K562 (cell line): ENCODE measurements at regions not wholly inside any gene's neighbourhood (a gene's known extent, or its start where the extent isn't known, plus 50 kb on each side); places are given as distances from the start of the nearest gene placed in this dataset.

Experiments
- ATAC-seq: fragments of 200-7000 bp; cut with Tn5 transposase; 3 replicates; pipeline ENCODE4 v1.9.1; 2020; ENCODE audit warnings: moderate library complexity
- BruUV-seq: library from RNA; stranded (reverse); fragments of 400-500 nt; replicated peaks from 2 replicates; lab custom pipeline; 2021; lab: Mats Ljungman, UMichigan
- CTCF ChIA-PET: fragments of 300-600 bp; formaldehyde crosslinking; extraction: SDS; loops from one replicate; lab custom pipeline; 2021; ENCODE audit warnings: low intra/inter-chr PET ratio; lab: Yijun Ruan, JAX
- POLR2A ChIA-PET: fragments of 300-600, 350-650 bp; sonication (Branson Sonifier 250); formaldehyde crosslinking; extraction: SDS; loops from one replicate; lab custom pipeline; 2021; ENCODE audit warnings: antibody characterized with exemption, inconsistent platforms; lab: Yijun Ruan, JAX
- DNase-seq, 4 experiments: peaks; one replicate each; pipeline versions ENCODE4 v3.0.0 to v3.0.0-alpha.2; 2011 to 2018; ENCODE audit warnings: low spot score in 3 of 4, mixed read lengths in 3 of 4; ENCODE audit errors: extremely low read depth in 1 of 4
- FAIRE-seq: peaks from 2 replicates; lab custom pipeline; 2011; peaks lifted over from hg19 to GRCh38; lab: Jason Lieb, UNC
- H2AFZ ChIP-seq: 2 replicates; pipeline ENCODE4 v1.6.0; 2011; ENCODE audit warnings: low read depth, low read length, control low read depth, inconsistent platforms
- H3K27ac ChIP-seq: fragments of 200-600 bp; 3 replicates; pipeline ENCODE4 v1.8.0; 2011; ENCODE audit warnings: low read depth, mild to moderate bottlenecking, control low read depth, inconsistent platforms, low read length, moderate library complexity, mixed read lengths; ENCODE audit errors: extremely low read depth
- H3K27me3 ChIP-seq, 2 experiments: fragments of 300-600 bp in 1 of 2; 2 replicates in 1 of 2; 3 replicates in 1 of 2; pipeline versions ENCODE4 v1.6.0 to v1.8.0; 2011; ENCODE audit warnings: inconsistent platforms in 2 of 2, low read length in 2 of 2, mild to moderate bottlenecking in 1 of 2, mixed read lengths in 1 of 2, moderate library complexity in 1 of 2; ENCODE audit not compliant: control insufficient read depth in 2 of 2, insufficient read depth in 2 of 2
- H3K36me3 ChIP-seq: fragments of 300-600 bp; 3 replicates; pipeline ENCODE4 v1.8.0; 2011; ENCODE audit warnings: mild to moderate bottlenecking, low read length, inconsistent platforms; ENCODE audit not compliant: control insufficient read depth, insufficient read depth
- H3K4me1 ChIP-seq, 2 experiments: fragments of 200-600 bp in 1 of 2; replicated peaks in 1 of 2; 2 replicates in 1 of 2; 3 replicates in 1 of 2; pipeline versions ENCODE4 v1.5.1 to v1.8.0; 2011; ENCODE audit warnings: inconsistent platforms in 2 of 2, low read length in 2 of 2, mild to moderate bottlenecking in 1 of 2, mixed read lengths in 1 of 2, moderate library complexity in 1 of 2; ENCODE audit not compliant: control insufficient read depth in 2 of 2, insufficient read depth in 2 of 2
- H3K4me2 ChIP-seq: 2 replicates; pipeline ENCODE4 v1.6.1; 2011; ENCODE audit warnings: low read length, control low read depth, inconsistent platforms, mixed read lengths; ENCODE audit not compliant: insufficient read depth
- H3K4me3 ChIP-seq: fragments of 200-600 bp; sonication (generic), shearing (Covaris generic); 2 replicates; pipeline ENCODE4 v1.5.1; 2016; ENCODE audit warnings: control low read depth, inconsistent platforms
- H3K79me2 ChIP-seq: fragments of 200-600 bp; 3 replicates; pipeline ENCODE4 v1.8.0; 2011; ENCODE audit warnings: low read length, inconsistent platforms; ENCODE audit not compliant: control insufficient read depth, insufficient read depth
- H3K9ac ChIP-seq, 2 experiments: 2 replicates each; pipeline versions ENCODE4 v1.6.0 to v1.6.1; 2011; ENCODE audit warnings: low read depth in 2 of 2, low read length in 2 of 2, control low read depth in 1 of 2, inconsistent platforms in 1 of 2, mild to moderate bottlenecking in 1 of 2, mixed read lengths in 1 of 2; ENCODE audit not compliant: insufficient read depth in 1 of 2
- H3K9me1 ChIP-seq: one replicate; pipeline ENCODE4 v1.6.0; 2011; ENCODE audit warnings: inconsistent platforms, mild to moderate bottlenecking, low read length, moderate library complexity; ENCODE audit not compliant: control insufficient read depth, insufficient read depth
- H3K9me3 ChIP-seq: replicated peaks from 2 replicates; pipeline ENCODE4 v1.5.1; 2011; ENCODE audit warnings: low read depth, low read length, inconsistent platforms; ENCODE audit not compliant: control insufficient read depth, insufficient read depth
- H4K20me1 ChIP-seq: replicated peaks from 2 replicates; pipeline ENCODE4 v1.6.1; 2011; ENCODE audit warnings: low read length, inconsistent platforms, mixed read lengths; ENCODE audit not compliant: control insufficient read depth, insufficient read depth
- CHD7 ChIP-seq: fragments of 200-600 bp; sonication (generic); IDR thresholded peaks from one replicate; pipeline ENCODE4 v1.6.1; 2012; ENCODE audit warnings: mild to moderate bottlenecking, low read depth, low read length, inconsistent platforms
- E2F3 ChIP-seq: fragments of 250-450 bp; sonication (Bioruptor Pico); IDR thresholded peaks from 2 replicates; pipeline ENCODE4 v1.4.0; 2020; ENCODE audit warnings: mild to moderate bottlenecking
- EGR1 ChIP-seq: fragments of 450-650 bp; conservative IDR thresholded peaks from 2 replicates; pipeline ENCODE4 v1.6.1; 2017; ENCODE audit warnings: mild to moderate bottlenecking
- ETV1 ChIP-seq: fragments of 450-650 bp; conservative IDR thresholded peaks from 2 replicates; pipeline ENCODE4 v1.6.1; 2016; ENCODE audit warnings: missing genetic modification characterization, control low read depth, low read depth, missing compliant biosample characterization
- GTF2E2 ChIP-seq: fragments of 200-800 bp; sonication (Bioruptor generic); IDR thresholded peaks from 2 replicates; pipeline ENCODE4 v1.6.1; 2016; ENCODE audit warnings: missing genetic modification characterization, missing compliant biosample characterization
- HOMEZ ChIP-seq: fragments of 250-450 bp; sonication (Bioruptor Pico); IDR thresholded peaks from 2 replicates; pipeline ENCODE4 v1.4.0; 2020; ENCODE audit warnings: mild to moderate bottlenecking, moderate library complexity
- SMARCC2 ChIP-seq: fragments of 450-650 bp; IDR thresholded peaks from 2 replicates; pipeline ENCODE4 v1.6.1; 2017; ENCODE audit warnings: antibody characterized with exemption, moderate library complexity, mild to moderate bottlenecking, low read depth
- ZNF175 ChIP-seq: fragments of 200-800 bp; sonication (Bioruptor generic); IDR thresholded peaks from 2 replicates; pipeline ENCODE4 v1.6.1; 2016; ENCODE audit warnings: low read depth, mild to moderate bottlenecking, missing genetic modification characterization, missing compliant biosample characterization
- ZNF668 ChIP-seq: fragments of 250-450 bp; sonication (Bioruptor Pico); IDR thresholded peaks from 2 replicates; pipeline ENCODE4 v1.8.0; 2022; ENCODE audit warnings: mild to moderate bottlenecking, inconsistent platforms
- ZSCAN32 ChIP-seq: fragments of 450-650 bp; formaldehyde crosslinking; IDR thresholded peaks from 2 replicates; pipeline ENCODE4 v1.4.0; 2020; ENCODE audit warnings: mild to moderate bottlenecking, moderate library complexity
- WGBS: fragments of 100-300 bp; shearing (Covaris generic); methylation state at CpG from one replicate; pipeline ENCODE4 v1.1.6; 2016; ENCODE audit warnings: low coverage, mixed read lengths; ENCODE audit not compliant: insufficient coverage; ENCODE audit errors: missing lambda C conversion rate; 5-methylcytosine and 5-hydroxymethylcytosine counted together
- in situ Hi-C: fragments of 300-500 bp; cut with MboI; formaldehyde crosslinking; loops from 4 replicates; pipeline ENCODE4 v1.15.0; 2018; ENCODE audit warnings: inconsistent platforms, mixed read lengths
- intact Hi-C: fragments of 100-400 bp; cut with micrococcal nuclease; formaldehyde crosslinking; loops from 2 replicates; pipeline ENCODE4 v1.14.2; 2022

- no peaks in the 10 kb centered on the region for H4K20me1 ChIP-seq
- no peaks in the 10 kb centered on the region for H3K9me3 ChIP-seq
- BruUV-seq = no TSS peak
- WGBS = 3% methylated on average over 5 of the region's 5 CpGs
- H3K4me1 ChIP-seq = no peaks in the 10 kb centered on the region
- H3K79me2 ChIP-seq = no peaks in the 10 kb centered on the region
- in situ Hi-C loops = no loop called here
- no peak overlapping the region for H3K4me2 ChIP-seq
- H3K4me3 ChIP-seq = no peak overlapping the region
- no peaks in the 10 kb centered on the region for H3K9me1 ChIP-seq
- no peak for TF ChIP-seq GTF2E2 (tag)
- TF ChIP-seq ZSCAN32 (CRISPR knock-in tag) = no peak
- TF ChIP-seq EGR1 = no peak
- no peak for TF ChIP-seq ETV1 (tag)
- TF ChIP-seq CHD7 = no peak
- TF ChIP-seq E2F3 (CRISPR knock-in tag) = no peak
- no peak for TF ChIP-seq HOMEZ (CRISPR knock-in tag)
- no peak for TF ChIP-seq SMARCC2
- no peak for TF ChIP-seq ZNF175 (CRISPR knock-in tag)
- no peak for TF ChIP-seq ZNF668 (CRISPR knock-in tag)
- no peaks in the 10 kb centered on the region for H3K36me3 ChIP-seq
- CTCF ChIA-PET = no interaction called here
- POLR2A ChIA-PET = no interaction called here
- H3K27me3 ChIP-seq = peaks cover 0 to 9% of the 10 kb centered on the region in 2 experiments; a peak in 1 of 5 replicates
- FAIRE-seq = no peak
- intact Hi-C loops = no loop called here
- ATAC-seq = no peak
- no peak overlapping the region for H2AFZ ChIP-seq
- no peak overlapping the region for H3K27ac ChIP-seq
- no peak for DNase-seq
- H3K9ac ChIP-seq = no peak overlapping the region
These were observed 72.6 kb upstream of the DHX15 start for GRCh38 chr4:24656906-24657305.
